Kidney (tissue), 13 donors: ENCODE measurements at regions not wholly inside any gene's neighbourhood (a gene's known extent, or its start where the extent isn't known, plus 50 kb on each side); places are given as distances from the start of the nearest gene placed in this dataset.
"Not testable (repeated sequence)": the region's sequence is repeated elsewhere in the genome, so short reads cannot be mapped to it uniquely, and the experiment has no call there.

Experiments used
- DNase-seq, 5 donors: peaks; one replicate each; pipeline ENCODE4 v3.0.0-alpha.2; 2013 to 2020
- FAIRE-seq: peaks from 2 replicates; lab custom pipeline; 2012; peaks lifted over from hg19 to GRCh38; lab: Jason Lieb, UNC
- H3K27ac ChIP-seq, 2 donors: one replicate each; pipeline ENCODE4 v1.7.0; 2013; ENCODE audit warnings: low read depth in 2 of 2, low read length in 2 of 2, inconsistent platforms in 1 of 2
- H3K27me3 ChIP-seq: one replicate; pipeline ENCODE4 v1.7.1; 2013; ENCODE audit warnings: low read length, inconsistent platforms; ENCODE audit not compliant: control insufficient read depth, insufficient read depth
- H3K36me3 ChIP-seq, 3 donors: one replicate each; pipeline versions ENCODE4 v1.7.0 to v1.7.1; 2013; ENCODE audit warnings: low read length in 3 of 3, control low read depth in 1 of 3, inconsistent platforms in 1 of 3; ENCODE audit not compliant: insufficient read depth in 3 of 3, control insufficient read depth in 2 of 3
- H3K4me1 ChIP-seq, 3 donors: one replicate each; pipeline versions ENCODE4 v1.7.0 to v1.7.1; 2013; ENCODE audit warnings: low read length in 3 of 3, inconsistent platforms in 1 of 3, low read depth in 1 of 3; ENCODE audit not compliant: control insufficient read depth in 2 of 3, insufficient read depth in 2 of 3
- H3K4me3 ChIP-seq, 3 donors: one replicate each; pipeline versions ENCODE4 v1.7.0 to v1.8.1; 2013; ENCODE audit warnings: low read length in 3 of 3, control low read depth in 1 of 3, inconsistent platforms in 1 of 3
- H3K9ac ChIP-seq, 3 donors: one replicate each; pipeline versions ENCODE4 v1.7.0 to v1.7.1; 2013; ENCODE audit warnings: low read length in 3 of 3, control low read depth in 1 of 3, inconsistent platforms in 1 of 3
- H3K9me3 ChIP-seq, 3 donors: one replicate each; pipeline versions ENCODE4 v1.7.0 to v1.7.1; 2013; ENCODE audit warnings: low read length in 3 of 3, control low read depth in 1 of 3, inconsistent platforms in 1 of 3; ENCODE audit not compliant: control insufficient read depth in 2 of 3, insufficient read depth in 1 of 3
- CTCF ChIP-seq: IDR thresholded peaks from 3 replicates; pipeline ENCODE4 v1.5.1; 2012; ENCODE audit warnings: mild to moderate bottlenecking, moderate library complexity, borderline replicate concordance; ENCODE audit not compliant: insufficient read depth; ENCODE audit errors: extremely low read depth
- intact Hi-C: fragments of 100-400 bp; cut with DNase I; formaldehyde crosslinking; loops from one replicate; pipeline ENCODE4 v1.11.1; 2022
- donor health status: control.
- donor health status: control.
- donor health status: control.
- donor health status: control.
- donor health status: control.
- donor health status: DM: yes; HTN: yes; CAD: no.
- donor health status: Normal renal cell carcinoma (clear cell type).

DNA sequence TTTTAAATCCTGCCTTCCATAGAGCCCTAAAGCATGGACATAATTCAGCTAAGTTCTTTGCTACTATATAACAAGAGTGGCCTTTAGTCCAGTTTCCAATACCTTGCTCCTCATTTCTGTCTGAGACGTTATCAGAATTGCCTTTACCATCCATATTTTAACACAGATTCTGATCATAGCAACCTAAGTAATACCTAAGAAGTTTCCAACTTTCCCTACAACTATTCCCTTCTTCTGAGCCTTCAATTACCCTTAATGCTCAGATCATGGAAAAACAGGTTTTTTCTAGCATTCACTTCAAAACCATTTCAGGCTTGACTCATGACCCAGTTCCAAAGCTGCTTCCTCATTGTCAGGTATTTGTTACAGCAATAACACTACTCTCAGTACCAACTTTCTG, 367.1 kb downstream of the C6orf118 start:
- Histone ChIP-seq H3K9me3 (peaks cover 0 to 7% (median 0%) of the 10 kb centered on the region in 3 donors), H3K27ac (no peak overlapping the region), H3K36me3 (no peaks in the 10 kb centered on the region), H3K9ac (no peak overlapping the region), H3K4me3 (no peak overlapping the region), H3K4me1 (no peaks in the 10 kb centered on the region), H3K27me3 (no peaks in the 10 kb centered on the region)
- intact Hi-C loops = no loop called here
- no peak for TF ChIP-seq CTCF
- no peak for DNase-seq
- no peak for FAIRE-seq

- H3K36me3 ChIP-seq, DNase-seq, H3K27me3 ChIP-seq, H3K9ac ChIP-seq, H3K4me1 ChIP-seq, FAIRE-seq, H3K9me3 ChIP-seq, H3K4me3 ChIP-seq, H3K27ac ChIP-seq, intact Hi-C loops: not testable (repeated sequence)
Measured at GRCh38 chr6:164933238-164933794, 376.1 kb downstream of the C6orf118 start.

GRCh38 chr6:164929408-164929977, 379.9 kb downstream of the C6orf118 start:
- no peak overlapping the region for H3K27ac ChIP-seq
- H3K4me1 ChIP-seq = no peaks in the 10 kb centered on the region
- H3K9me3 ChIP-seq = no peaks in the 10 kb centered on the region
- H3K9ac ChIP-seq = no peak overlapping the region
- intact Hi-C loops = no loop called here
- H3K4me3 ChIP-seq = no peak overlapping the region
- H3K36me3 ChIP-seq = no peaks in the 10 kb centered on the region
- FAIRE-seq (no peak), DNase-seq (no peak)
- no peak for TF ChIP-seq CTCF
- no peaks in the 10 kb centered on the region for H3K27me3 ChIP-seq

DNA sequence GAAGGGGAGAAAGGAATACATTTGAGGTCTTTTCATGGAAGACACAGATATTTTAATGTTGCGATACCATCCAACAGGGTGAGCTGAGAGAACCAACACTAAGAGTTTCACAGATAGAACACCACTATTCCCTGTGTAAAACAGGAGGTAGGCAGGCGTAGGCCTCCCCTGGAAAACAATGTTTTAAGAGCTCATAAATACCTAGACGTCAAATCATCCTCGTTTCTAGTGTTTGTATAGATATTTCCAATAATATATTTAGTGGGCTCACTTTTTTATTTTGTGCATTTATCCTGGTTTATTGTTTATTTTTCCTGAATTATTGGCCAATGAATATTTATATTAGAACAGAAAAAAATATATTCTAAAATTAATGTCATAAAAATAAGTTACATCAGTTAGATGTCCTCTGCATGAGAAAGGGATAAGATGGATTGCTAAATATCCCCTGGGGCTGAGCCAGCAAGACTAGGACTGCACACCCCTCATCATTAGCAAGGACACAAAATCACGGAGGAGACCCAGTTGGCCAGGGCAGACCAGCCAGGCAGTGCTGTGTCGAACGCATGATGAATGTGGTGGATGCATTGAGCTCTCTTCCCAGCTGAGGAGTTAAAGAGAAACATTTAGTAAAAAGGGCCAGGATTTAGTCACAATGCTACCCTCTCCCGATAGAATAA, 380.5 kb downstream of the C6orf118 start:
- Histone ChIP-seq H3K36me3 (no peaks in the 10 kb centered on the region), H3K4me1 (no peaks in the 10 kb centered on the region), H3K9ac (no peak overlapping the region), H3K9me3 (no peaks in the 10 kb centered on the region), H3K4me3 (no peak overlapping the region), H3K27me3 (no peaks in the 10 kb centered on the region), H3K27ac (no peak overlapping the region)
- no peak for TF ChIP-seq CTCF
- intact Hi-C loops = no loop called here
- DNase-seq (no peak), FAIRE-seq (no peak)
